PC-3 (cell line): ENCODE measurements at regions not wholly inside any gene's neighbourhood (a gene's known extent, or its start where the extent isn't known, plus 50 kb on each side); places are given as distances from the start of the nearest gene placed in this dataset.

Source experiments
- ATAC-seq: fragments of 200-7000 bp; cut with Tn5 transposase; 2 replicates; pipeline ENCODE4 v1.9.1; 2020; ENCODE audit warnings: mild to moderate bottlenecking, moderate library complexity
- BruUV-seq: library from RNA; stranded (reverse); fragments of 400-500 nt; replicated peaks from 2 replicates; lab custom pipeline; 2021; lab: Mats Ljungman, UMichigan
- CTCF ChIA-PET: fragments of 300-600 bp; sonication (Branson Sonifier 250); formaldehyde crosslinking; loops from one replicate; lab custom pipeline; 2022; ENCODE audit warnings: antibody characterized with exemption; lab: Charles Lee
- POLR2A ChIA-PET: fragments of 300-600 bp; sonication (Branson Sonifier 250); formaldehyde crosslinking; loops from one replicate; lab custom pipeline; 2022; ENCODE audit warnings: antibody characterized with exemption; ENCODE audit not compliant: unreplicated experiment; lab: Charles Lee
- DNase-seq: peaks from one replicate; pipeline ENCODE4 v3.0.0-alpha.2; 2015
- H2AFZ ChIP-seq: fragments of 300-600 bp; sonication (generic); 2 replicates; pipeline ENCODE4 v1.6.0; 2016; ENCODE audit warnings: antibody characterized with exemption, low read length
- H3F3A ChIP-seq: fragments of 300-600 bp; sonication (generic); one replicate; pipeline ENCODE4 v1.6.0; 2017; ENCODE audit warnings: antibody characterized with exemption, low read length, control low read depth, mild to moderate bottlenecking; ENCODE audit not compliant: unreplicated experiment
- H3K27ac ChIP-seq: fragments of 300-600 bp; sonication (generic); 2 replicates; pipeline ENCODE4 v1.5.1; 2016; ENCODE audit warnings: mild to moderate bottlenecking, low read length
- H3K27me3 ChIP-seq: fragments of 300-600 bp; sonication (generic); 2 replicates; pipeline ENCODE4 v1.6.1; 2016; ENCODE audit warnings: low read length, mixed read lengths
- H3K36me3 ChIP-seq: fragments of 300-600 bp; sonication (generic); 2 replicates; pipeline ENCODE4 v1.6.1; 2016; ENCODE audit warnings: low read depth, mixed run types, low read length, mixed read lengths
- H3K4me1 ChIP-seq: fragments of 300-600 bp; sonication (generic); 2 replicates; pipeline ENCODE4 v1.5.1; 2016; ENCODE audit warnings: low read length; ENCODE audit not compliant: insufficient read depth
- H3K4me2 ChIP-seq: fragments of 300-600 bp; sonication (generic); 2 replicates; pipeline ENCODE4 v1.6.0; 2016; ENCODE audit warnings: low read length
- H3K4me3 ChIP-seq: fragments of 300-600 bp; sonication (generic); 2 replicates; pipeline ENCODE4 v1.5.1; 2016; ENCODE audit warnings: mild to moderate bottlenecking, low read length, mixed read lengths
- H3K79me2 ChIP-seq: fragments of 300-600 bp; sonication (generic); 2 replicates; pipeline ENCODE4 v1.6.1; 2017; ENCODE audit warnings: low read length, mixed read lengths
- H3K9ac ChIP-seq: fragments of 300-600 bp; sonication (generic); 2 replicates; pipeline ENCODE4 v1.6.0; 2016; ENCODE audit warnings: mild to moderate bottlenecking, low read length
- H3K9me2 ChIP-seq: fragments of 300-600 bp; sonication (generic); replicated peaks from 2 replicates; pipeline ENCODE4 v1.6.1; 2016; ENCODE audit warnings: mixed run types, low read length, mixed read lengths
- H3K9me3 ChIP-seq: fragments of 300-600 bp; sonication (generic); 2 replicates; pipeline ENCODE4 v1.6.1; 2016; ENCODE audit warnings: low read length, mixed read lengths
- H4K20me1 ChIP-seq: fragments of 300-600 bp; sonication (generic); 2 replicates; pipeline ENCODE4 v1.6.1; 2016; ENCODE audit warnings: low read length, mixed read lengths
- CTCF ChIP-seq: fragments of 300-600 bp; sonication (generic); conservative IDR thresholded peaks from 2 replicates; pipeline ENCODE4 v1.5.1; 2017; ENCODE audit warnings: antibody characterized with exemption, low read depth, mild to moderate bottlenecking, low read length
- EZH2 ChIP-seq: fragments of 300-600 bp; sonication (generic); IDR thresholded peaks from one replicate; pipeline ENCODE4 v1.6.1; 2017; ENCODE audit warnings: antibody characterized with exemption, mild to moderate bottlenecking, low read length; ENCODE audit not compliant: unreplicated experiment
- EZH2phosphoT487 ChIP-seq: fragments of 300-600 bp; sonication (generic); IDR thresholded peaks from 2 replicates; pipeline ENCODE4 v1.6.1; 2018; ENCODE audit warnings: mild to moderate bottlenecking, antibody characterized with exemption, low read length, borderline replicate concordance
- intact Hi-C: fragments of 100-400 bp; cut with micrococcal nuclease; formaldehyde crosslinking; loops from 2 replicates; pipeline ENCODE4 v1.9.0; 2023

GRCh38 chr20:41925476-41925875 lies 307.3 kb upstream of the CHD6 start:
- Histone ChIP-seq H3K27ac (no peak overlapping the region), H3K9me3 (peaks cover 28% of the 10 kb centered on the region), H3K9me2 (no peaks in the 10 kb centered on the region), H3F3A (no peaks in the 10 kb centered on the region), H3K4me3 (no peak overlapping the region), H3K79me2 (no peaks in the 10 kb centered on the region), H3K4me2 (no peak overlapping the region), H4K20me1 (no peaks in the 10 kb centered on the region), H3K36me3 (no peaks in the 10 kb centered on the region), H3K9ac (no peak overlapping the region), H2AFZ (no peak overlapping the region), H3K4me1 (no peaks in the 10 kb centered on the region), H3K27me3 (no peaks in the 10 kb centered on the region)
- CTCF ChIA-PET: no interaction called here
- DNase-seq (no peak), ATAC-seq (no peak)
- TF ChIP-seq CTCF: no peak
- POLR2A ChIA-PET: no interaction called here
- intact Hi-C loops: no loop called here
- no TSS peak for BruUV-seq

- Histone ChIP-seq H3K9ac (no peak overlapping the region), H3K4me1 (no peaks in the 10 kb centered on the region), H2AFZ (no peak overlapping the region), H3K27ac (no peak overlapping the region), H3K9me3 (peaks cover 14% of the 10 kb centered on the region; the same call in 1 of the 2 replicates), H3K27me3 (no peaks in the 10 kb centered on the region), H3F3A (no peaks in the 10 kb centered on the region), H3K4me2 (no peak overlapping the region), H3K36me3 (no peaks in the 10 kb centered on the region), H3K9me2 (no peaks in the 10 kb centered on the region), H3K79me2 (no peaks in the 10 kb centered on the region), H3K4me3 (no peak overlapping the region), H4K20me1 (no peaks in the 10 kb centered on the region)
- no TSS peak for BruUV-seq
- POLR2A ChIA-PET: no interaction called here
- ATAC-seq (no peak), DNase-seq (no peak)
- TF ChIP-seq EZH2 (no peak), EZH2phosphoT487 (no peak), CTCF (no peak)
- CTCF ChIA-PET: no interaction called here
- intact Hi-C loops: no loop called here
Observed at GRCh38 chr20:41923624-41924023, 305.4 kb upstream of the CHD6 start.

GRCh38 chr20:41913146-41913545 lies 295.0 kb upstream of the CHD6 start:
- no peak for TF ChIP-seq EZH2
- TF ChIP-seq CTCF: no peak
- no peak for TF ChIP-seq EZH2phosphoT487
- Histone ChIP-seq H3K4me2 (no peak overlapping the region), H3K9ac (no peak overlapping the region), H4K20me1 (no peaks in the 10 kb centered on the region), H3K9me3 (peaks cover 15% of the 10 kb centered on the region), H3K36me3 (no peaks in the 10 kb centered on the region), H3K79me2 (no peaks in the 10 kb centered on the region), H3K4me3 (no peak overlapping the region), H3K9me2 (no peaks in the 10 kb centered on the region), H3K27ac (no peak overlapping the region), H3K4me1 (no peaks in the 10 kb centered on the region), H3K27me3 (no peaks in the 10 kb centered on the region), H2AFZ (no peak overlapping the region), H3F3A (no peaks in the 10 kb centered on the region)
- POLR2A ChIA-PET: no interaction called here
- no peak for ATAC-seq
- no peak for DNase-seq
- CTCF ChIA-PET: no interaction called here
- intact Hi-C loops: no loop called here
- BruUV-seq: no TSS peak
